ENCODE measurements at regions not wholly inside any gene's neighbourhood (a gene's known extent, or its start where the extent isn't known, plus 50 kb on each side); places are given as distances from the start of the nearest gene placed in this dataset.

DNA sequence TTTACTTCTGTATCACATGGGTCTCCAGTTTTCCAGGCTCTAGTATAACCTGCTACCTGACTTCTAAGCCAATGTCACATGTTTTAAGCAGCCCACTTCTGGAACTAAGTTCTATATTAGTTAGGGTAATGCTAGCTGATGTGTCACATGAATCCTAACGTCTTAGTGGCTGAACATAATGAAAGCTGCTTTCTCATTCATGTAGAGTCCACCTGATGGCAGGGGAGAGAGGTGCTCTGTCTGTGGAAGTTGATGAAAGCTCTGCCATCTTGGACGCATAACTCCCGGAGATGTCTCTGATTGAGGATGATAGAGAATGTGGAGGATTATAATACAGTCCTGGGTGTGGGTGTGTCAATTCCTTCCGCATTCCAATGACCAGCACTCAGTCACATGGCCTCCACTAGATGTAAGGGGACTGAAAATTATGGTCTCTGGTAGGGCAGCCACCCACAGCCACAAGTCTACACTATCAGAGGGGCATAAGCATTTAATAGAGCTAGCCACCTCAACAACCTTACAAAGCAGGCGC, 234.4 kb upstream of the CRY1 start:
- H3K4me3 ChIP-seq (ENCODE audit: insufficient read depth in 1 of 2, low read depth in 1 of 2, low read length in 2 of 2), result no peak overlapping the region
- H3K9ac ChIP-seq (ENCODE audit: low read length), result no peak overlapping the region
- peaks cover 20% of the 10 kb centered on the region for H3K4me1 ChIP-seq (ENCODE audit: control insufficient read depth, insufficient read depth, low read depth, low read length)
- H2AFZ ChIP-seq (ENCODE audit: low read depth, low read length), result no peak overlapping the region
- H3K4ac ChIP-seq (ENCODE audit: low read depth in 1 of 2, low read length in 2 of 2), result no peak overlapping the region
- H3K23ac ChIP-seq (ENCODE audit: low read length in 2 of 2), result no peak overlapping the region
- WGBS, result 85% methylated on average over 3 of the region's 5 CpGs
- no peak overlapping the region for H3K18ac ChIP-seq (ENCODE audit: low read depth in 1 of 2, low read length in 2 of 2)
- no peak for DNase-seq
- H3K9me3 ChIP-seq (ENCODE audit: control insufficient read depth, low read length), result no peaks in the 10 kb centered on the region
- H4K8ac ChIP-seq (ENCODE audit: low read length), result no peak overlapping the region
- H2BK120ac ChIP-seq (ENCODE audit: low read depth, low read length), result no peak overlapping the region
- H4K91ac ChIP-seq (ENCODE audit: low read length), result no peak overlapping the region
- no peak overlapping the region for H3K14ac ChIP-seq (ENCODE audit: low read length in 2 of 2)
- H2AK5ac ChIP-seq (ENCODE audit: low read length, severe bottlenecking), result no peak overlapping the region
- no peak overlapping the region for H3K4me2 ChIP-seq (ENCODE audit: low read length, poor library complexity, severe bottlenecking)
- H3K79me1 ChIP-seq (replicated peaks; ENCODE audit: low read length, poor library complexity, severe bottlenecking), result peaks cover 5% of the 10 kb centered on the region
- H3K27me3 ChIP-seq (ENCODE audit: control insufficient read depth in 1 of 2, insufficient read depth in 1 of 2, low read length in 2 of 2), result peaks cover 12 to 26% of the 10 kb centered on the region in 2 experiments
- H2BK5ac ChIP-seq (ENCODE audit: low read depth, low read length, poor library complexity, severe bottlenecking), result no peak overlapping the region
- H2BK12ac ChIP-seq (ENCODE audit: low read length in 2 of 2), result no peak overlapping the region
- H2BK15ac ChIP-seq (ENCODE audit: low read depth, poor library complexity, severe bottlenecking), result no peak overlapping the region
- H3K36me3 ChIP-seq (ENCODE audit: control insufficient read depth in 1 of 2, insufficient read depth in 2 of 2, low read depth in 1 of 2, low read length in 2 of 2), result no peaks in the 10 kb centered on the region
- no peak overlapping the region for H3K27ac ChIP-seq (ENCODE audit: low read length, poor library complexity, severe bottlenecking)

DNA sequence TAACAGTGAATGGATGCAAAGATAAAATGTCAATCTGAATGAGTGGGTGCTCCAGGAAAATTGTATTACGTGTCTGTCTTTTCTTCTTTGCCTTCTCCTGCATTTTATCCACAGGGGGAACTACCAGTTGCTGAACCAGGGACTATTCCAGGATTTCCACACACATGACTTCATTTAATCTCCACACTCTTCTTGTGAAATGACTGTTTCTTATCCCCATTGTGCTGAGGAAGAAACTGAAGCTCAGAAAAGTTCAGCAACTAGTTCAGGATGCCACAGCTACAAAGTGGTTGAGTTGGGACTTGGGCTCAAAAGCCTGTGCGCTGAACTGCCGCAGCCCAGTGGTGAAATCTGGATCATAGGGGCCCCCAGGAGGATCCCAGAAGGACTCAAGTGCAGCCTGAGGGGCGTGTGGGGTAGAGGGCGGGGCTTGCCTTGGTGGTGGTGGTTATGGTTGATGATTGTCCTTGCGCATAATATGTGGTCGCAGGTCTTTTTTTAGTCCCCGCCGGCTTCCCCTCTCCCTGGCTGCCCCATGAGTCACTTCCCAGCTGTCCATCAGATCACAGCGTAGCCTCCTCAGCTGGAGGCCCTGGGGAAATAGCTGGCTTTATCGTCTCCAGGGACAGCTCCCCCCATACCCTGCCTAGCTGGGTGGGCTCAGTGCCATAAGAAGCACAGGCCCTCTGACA, 235.2 kb upstream of the CRY1 start:
- DNase-seq, result peak; percentile 45
- Histone ChIP-seq H3K4ac (ENCODE audit: low read depth in 1 of 2, low read length in 2 of 2) (no peak overlapping the region), H3K18ac (ENCODE audit: low read depth in 1 of 2, low read length in 2 of 2) (no peak overlapping the region), H2AK5ac (ENCODE audit: low read length, severe bottlenecking) (no peak overlapping the region), H3K14ac (ENCODE audit: low read length in 2 of 2) (no peak overlapping the region), H3K27me3 (ENCODE audit: control insufficient read depth in 1 of 2, insufficient read depth in 1 of 2, low read length in 2 of 2) (peaks cover 4 to 18% of the 10 kb centered on the region in 2 experiments), H3K27ac (ENCODE audit: low read length, poor library complexity, severe bottlenecking) (no peak overlapping the region), H4K91ac (ENCODE audit: low read length) (no peak overlapping the region), H3K79me1 (replicated peaks; ENCODE audit: low read length, poor library complexity, severe bottlenecking) (peaks cover 2% of the 10 kb centered on the region), H2BK120ac (ENCODE audit: low read depth, low read length) (no peak overlapping the region), H3K9ac (ENCODE audit: low read length) (peak overlapping the region; percentile 7), H2BK15ac (ENCODE audit: low read depth, poor library complexity, severe bottlenecking) (no peak overlapping the region), H3K23ac (ENCODE audit: low read length in 2 of 2) (no peak overlapping the region), H4K8ac (ENCODE audit: low read length) (no peak overlapping the region), H3K9me3 (ENCODE audit: control insufficient read depth, low read length) (no peaks in the 10 kb centered on the region), H3K4me1 (ENCODE audit: control insufficient read depth, insufficient read depth, low read depth, low read length) (peaks cover 20% of the 10 kb centered on the region), H2AFZ (ENCODE audit: low read depth, low read length) (no peak overlapping the region), H3K4me2 (ENCODE audit: low read length, poor library complexity, severe bottlenecking) (no peak overlapping the region), H3K4me3 (ENCODE audit: insufficient read depth in 1 of 2, low read depth in 1 of 2, low read length in 2 of 2) (no peak overlapping the region), H3K36me3 (ENCODE audit: control insufficient read depth in 1 of 2, insufficient read depth in 2 of 2, low read depth in 1 of 2, low read length in 2 of 2) (no peaks in the 10 kb centered on the region), H2BK12ac (ENCODE audit: low read length in 2 of 2) (no peak overlapping the region), H2BK5ac (ENCODE audit: low read depth, low read length, poor library complexity, severe bottlenecking) (no peak overlapping the region)
- 66% methylated on average over 9 of the region's 11 CpGs for WGBS

GRCh38 chr12:107329569-107330324, 236.4 kb upstream of the CRY1 start:
- Histone ChIP-seq H3K4me3 (ENCODE audit: insufficient read depth in 1 of 2, low read depth in 1 of 2, low read length in 2 of 2) (no peak overlapping the region), H3K9ac (ENCODE audit: low read length) (no peak overlapping the region), H3K4me1 (ENCODE audit: control insufficient read depth, insufficient read depth, low read depth, low read length) (peaks cover 20% of the 10 kb centered on the region), H2BK15ac (ENCODE audit: low read depth, poor library complexity, severe bottlenecking) (no peak overlapping the region), H3K18ac (ENCODE audit: low read depth in 1 of 2, low read length in 2 of 2) (no peak overlapping the region), H3K27me3 (ENCODE audit: control insufficient read depth in 1 of 2, insufficient read depth in 1 of 2, low read length in 2 of 2) (peaks cover 3 to 16% of the 10 kb centered on the region in 2 experiments), H3K79me1 (replicated peaks; ENCODE audit: low read length, poor library complexity, severe bottlenecking) (no peaks in the 10 kb centered on the region), H3K4ac (ENCODE audit: low read depth in 1 of 2, low read length in 2 of 2) (no peak overlapping the region), H3K23ac (ENCODE audit: low read length in 2 of 2) (no peak overlapping the region), H4K8ac (ENCODE audit: low read length) (no peak overlapping the region), H3K27ac (ENCODE audit: low read length, poor library complexity, severe bottlenecking) (no peak overlapping the region), H3K9me3 (ENCODE audit: control insufficient read depth, low read length) (no peaks in the 10 kb centered on the region), H3K4me2 (ENCODE audit: low read length, poor library complexity, severe bottlenecking) (no peak overlapping the region), H2AFZ (ENCODE audit: low read depth, low read length) (no peak overlapping the region), H3K36me3 (ENCODE audit: control insufficient read depth in 1 of 2, insufficient read depth in 2 of 2, low read depth in 1 of 2, low read length in 2 of 2) (no peaks in the 10 kb centered on the region), H2BK5ac (ENCODE audit: low read depth, low read length, poor library complexity, severe bottlenecking) (no peak overlapping the region), H2AK5ac (ENCODE audit: low read length, severe bottlenecking) (no peak overlapping the region), H4K91ac (ENCODE audit: low read length) (no peak overlapping the region), H2BK12ac (ENCODE audit: low read length in 2 of 2) (no peak overlapping the region), H3K14ac (ENCODE audit: low read length in 2 of 2) (no peak overlapping the region), H2BK120ac (ENCODE audit: low read depth, low read length) (no peak overlapping the region)
- peak; percentile 55 for DNase-seq
- whole genome bisulfite sequencing, result 62% methylated on average over 1 of the region's 1 CpG

- Histone ChIP-seq H2AK5ac (ENCODE audit: low read length, severe bottlenecking) (no peak overlapping the region), H2BK12ac (ENCODE audit: low read length in 2 of 2) (no peak overlapping the region), H3K18ac (ENCODE audit: low read depth in 1 of 2, low read length in 2 of 2) (no peak overlapping the region), H3K9ac (ENCODE audit: low read length) (no peak overlapping the region), H2BK15ac (ENCODE audit: low read depth, poor library complexity, severe bottlenecking) (no peak overlapping the region), H2AFZ (ENCODE audit: low read depth, low read length) (no peak overlapping the region), H3K4me3 (ENCODE audit: insufficient read depth in 1 of 2, low read depth in 1 of 2, low read length in 2 of 2) (no peak overlapping the region), H3K4me2 (ENCODE audit: low read length, poor library complexity, severe bottlenecking) (no peak overlapping the region), H3K36me3 (ENCODE audit: control insufficient read depth in 1 of 2, insufficient read depth in 2 of 2, low read depth in 1 of 2, low read length in 2 of 2) (no peaks in the 10 kb centered on the region), H3K23ac (ENCODE audit: low read length in 2 of 2) (no peak overlapping the region), H2BK5ac (ENCODE audit: low read depth, low read length, poor library complexity, severe bottlenecking) (no peak overlapping the region), H3K27me3 (ENCODE audit: control insufficient read depth in 1 of 2, insufficient read depth in 1 of 2, low read length in 2 of 2) (peaks cover 3 to 17% of the 10 kb centered on the region in 2 experiments), H3K9me3 (ENCODE audit: control insufficient read depth, low read length) (no peaks in the 10 kb centered on the region), H2BK120ac (ENCODE audit: low read depth, low read length) (no peak overlapping the region), H3K79me1 (replicated peaks; ENCODE audit: low read length, poor library complexity, severe bottlenecking) (no peaks in the 10 kb centered on the region), H4K8ac (ENCODE audit: low read length) (no peak overlapping the region), H4K91ac (ENCODE audit: low read length) (no peak overlapping the region), H3K4ac (ENCODE audit: low read depth in 1 of 2, low read length in 2 of 2) (no peak overlapping the region), H3K4me1 (ENCODE audit: control insufficient read depth, insufficient read depth, low read depth, low read length) (peaks cover 20% of the 10 kb centered on the region), H3K27ac (ENCODE audit: low read length, poor library complexity, severe bottlenecking) (no peak overlapping the region), H3K14ac (ENCODE audit: low read length in 2 of 2) (no peak overlapping the region)
- no peak for DNase-seq
- WGBS, result 66% methylated on average over 7 of the region's 8 CpGs
These were observed 237.6 kb upstream of the CRY1 start for GRCh38 chr12:107330831-107331431.

Data from mesenchymal stem cell (in vitro differentiated cells and primary cell).